Rectal smooth muscle tissue (tissue), 1 donor: ENCODE measurements at regions not wholly inside any gene's neighbourhood (a gene's known extent, or its start where the extent isn't known, plus 50 kb on each side); places are given as distances from the start of the nearest gene placed in this dataset.

Source experiments
- H3K27ac ChIP-seq: one replicate; pipeline ENCODE4 v1.7.0; 2013; ENCODE audit warnings: low read depth, low read length, inconsistent platforms
- H3K27me3 ChIP-seq: one replicate; pipeline ENCODE4 v1.7.0; 2013; ENCODE audit warnings: low read length; ENCODE audit not compliant: control insufficient read depth, insufficient read depth
- H3K36me3 ChIP-seq: one replicate; pipeline ENCODE4 v1.7.0; 2013; ENCODE audit warnings: low read length; ENCODE audit not compliant: control insufficient read depth, insufficient read depth
- H3K4me1 ChIP-seq: one replicate; pipeline ENCODE4 v1.7.0; 2013; ENCODE audit warnings: low read length; ENCODE audit not compliant: control insufficient read depth, insufficient read depth
- H3K4me3 ChIP-seq: one replicate; pipeline ENCODE4 v1.7.0; 2013; ENCODE audit warnings: low read length
- H3K9ac ChIP-seq: one replicate; pipeline ENCODE4 v1.7.0; 2013; ENCODE audit warnings: low read length

- H3K27me3 ChIP-seq: no peaks in the 10 kb centered on the region
- no peaks in the 10 kb centered on the region for H3K36me3 ChIP-seq
- H3K27ac ChIP-seq: no peak overlapping the region
- H3K4me1 ChIP-seq: no peaks in the 10 kb centered on the region
- H3K4me3 ChIP-seq: no peak overlapping the region
- H3K9ac ChIP-seq: no peak overlapping the region
Measured at GRCh38 chr5:143741421-143741820, 70.5 kb upstream of the HMHB1 start.

GRCh38 chr5:143740956-143741355, 71.0 kb upstream of the HMHB1 start:
- H3K4me3 ChIP-seq: no peak overlapping the region
- no peaks in the 10 kb centered on the region for H3K36me3 ChIP-seq
- no peaks in the 10 kb centered on the region for H3K4me1 ChIP-seq
- H3K9ac ChIP-seq: no peak overlapping the region
- no peak overlapping the region for H3K27ac ChIP-seq
- H3K27me3 ChIP-seq: no peaks in the 10 kb centered on the region

GRCh38 chr5:143739746-143740145, 72.2 kb upstream of the HMHB1 start:
- Histone ChIP-seq H3K9ac (no peak overlapping the region), H3K4me1 (no peaks in the 10 kb centered on the region), H3K27ac (no peak overlapping the region), H3K36me3 (no peaks in the 10 kb centered on the region), H3K27me3 (no peaks in the 10 kb centered on the region), H3K4me3 (no peak overlapping the region)

- Histone ChIP-seq H3K27ac (no peak overlapping the region), H3K4me1 (no peaks in the 10 kb centered on the region), H3K36me3 (no peaks in the 10 kb centered on the region), H3K4me3 (no peak overlapping the region), H3K27me3 (no peaks in the 10 kb centered on the region), H3K9ac (no peak overlapping the region)
Measured at GRCh38 chr5:143738417-143739401, 73.3 kb upstream of the HMHB1 start.

GRCh38 chr5:143737062-143737461, 74.9 kb upstream of the HMHB1 start:
- Histone ChIP-seq H3K4me1 (peaks cover 3% of the 10 kb centered on the region), H3K4me3 (no peak overlapping the region), H3K27me3 (no peaks in the 10 kb centered on the region), H3K36me3 (no peaks in the 10 kb centered on the region), H3K9ac (no peak overlapping the region), H3K27ac (no peak overlapping the region)

- Histone ChIP-seq H3K27ac (no peak overlapping the region), H3K36me3 (no peaks in the 10 kb centered on the region), H3K27me3 (no peaks in the 10 kb centered on the region), H3K4me3 (no peak overlapping the region), H3K4me1 (peaks cover 3% of the 10 kb centered on the region), H3K9ac (no peak overlapping the region)
Measured at GRCh38 chr5:143734456-143734780, 77.5 kb upstream of the HMHB1 start.

GRCh38 chr5:143733665-143734455, 78.1 kb upstream of the HMHB1 start:
- no peaks in the 10 kb centered on the region for H3K36me3 ChIP-seq
- peaks cover 3% of the 10 kb centered on the region for H3K4me1 ChIP-seq
- H3K27ac ChIP-seq: no peak overlapping the region
- H3K4me3 ChIP-seq: no peak overlapping the region
- H3K27me3 ChIP-seq: no peaks in the 10 kb centered on the region
- H3K9ac ChIP-seq: no peak overlapping the region

GRCh38 chr5:143732402-143732801, 79.6 kb upstream of the HMHB1 start:
- no peak overlapping the region for H3K4me3 ChIP-seq
- no peaks in the 10 kb centered on the region for H3K36me3 ChIP-seq
- no peak overlapping the region for H3K9ac ChIP-seq
- no peaks in the 10 kb centered on the region for H3K27me3 ChIP-seq
- H3K4me1 ChIP-seq: peaks cover 3% of the 10 kb centered on the region
- H3K27ac ChIP-seq: no peak overlapping the region

- H3K36me3 ChIP-seq: no peaks in the 10 kb centered on the region
- H3K27me3 ChIP-seq: no peaks in the 10 kb centered on the region
- H3K27ac ChIP-seq: no peak overlapping the region
- no peak overlapping the region for H3K9ac ChIP-seq
- peaks cover 3% of the 10 kb centered on the region for H3K4me1 ChIP-seq
- H3K4me3 ChIP-seq: no peak overlapping the region
Measured at GRCh38 chr5:143730112-143730801, 81.7 kb upstream of the HMHB1 start.

GRCh38 chr5:143729334-143729946, 82.5 kb upstream of the HMHB1 start:
- no peak overlapping the region for H3K27ac ChIP-seq
- no peaks in the 10 kb centered on the region for H3K36me3 ChIP-seq
- no peak overlapping the region for H3K4me3 ChIP-seq
- peaks cover 3% of the 10 kb centered on the region for H3K4me1 ChIP-seq
- H3K9ac ChIP-seq: no peak overlapping the region
- H3K27me3 ChIP-seq: no peaks in the 10 kb centered on the region

GRCh38 chr5:143723159-143723558, 88.8 kb upstream of the HMHB1 start:
- Histone ChIP-seq H3K27me3 (no peaks in the 10 kb centered on the region), H3K27ac (no peak overlapping the region), H3K9ac (no peak overlapping the region), H3K4me3 (no peak overlapping the region), H3K4me1 (no peaks in the 10 kb centered on the region), H3K36me3 (no peaks in the 10 kb centered on the region)

GRCh38 chr5:143721925-143722324, 90.0 kb upstream of the HMHB1 start:
- no peak overlapping the region for H3K27ac ChIP-seq
- H3K4me1 ChIP-seq: no peaks in the 10 kb centered on the region
- H3K36me3 ChIP-seq: no peaks in the 10 kb centered on the region
- no peaks in the 10 kb centered on the region for H3K27me3 ChIP-seq
- H3K9ac ChIP-seq: no peak overlapping the region
- no peak overlapping the region for H3K4me3 ChIP-seq
